Endothelial cell of umbilical vein (primary cell): ENCODE measurements at regions not wholly inside any gene's neighbourhood (a gene's known extent, or its start where the extent isn't known, plus 50 kb on each side); places are given as distances from the start of the nearest gene placed in this dataset.

Source experiments
- BruUV-seq: library from RNA; stranded (reverse); fragments of 400-500 nt; replicated peaks from 2 replicates; lab custom pipeline; 2021; lab: Mats Ljungman, UMichigan
- CTCF ChIA-PET: fragments of 300-600, 350-600 bp; sonication (Branson Sonifier 250); formaldehyde crosslinking; loops from one replicate; lab custom pipeline; 2021; ENCODE audit warnings: antibody characterized with exemption, inconsistent platforms; lab: Charles Lee
- POLR2A ChIA-PET: fragments of 300-600, 350-600 bp; sonication (Branson Sonifier 250); formaldehyde crosslinking; loops from one replicate; lab custom pipeline; 2021; ENCODE audit warnings: antibody characterized with exemption, inconsistent platforms; lab: Charles Lee
- DNase-seq: peaks from one replicate; pipeline ENCODE4 v3.0.0-alpha.2; 2011; ENCODE audit warnings: low read depth, low spot score
- FAIRE-seq: peaks from 2 replicates; lab custom pipeline; 2011; peaks lifted over from hg19 to GRCh38; lab: Jason Lieb, UNC
- H2AFZ ChIP-seq: 2 replicates; pipeline ENCODE4 v1.6.0; 2012; ENCODE audit warnings: low read depth, low read length, control low read depth, inconsistent platforms
- H3K27ac ChIP-seq: 2 replicates; pipeline ENCODE4 v1.5.1; 2011; ENCODE audit warnings: low read depth, mild to moderate bottlenecking, control low read depth, low read length, moderate library complexity; ENCODE audit not compliant: insufficient read depth
- H3K27me3 ChIP-seq, 2 experiments: 2 replicates each; pipeline versions ENCODE4 v1.6.0 to v1.6.1; 2011; ENCODE audit warnings: low read length in 2 of 2, mixed read lengths in 1 of 2; ENCODE audit not compliant: control insufficient read depth in 2 of 2, insufficient read depth in 2 of 2
- H3K36me3 ChIP-seq, 2 experiments: 2 replicates in 1 of 2; 3 replicates in 1 of 2; pipeline ENCODE4 v1.5.1; 2011; ENCODE audit warnings: low read length in 2 of 2, mild to moderate bottlenecking in 1 of 2, moderate library complexity in 1 of 2; ENCODE audit not compliant: control insufficient read depth in 2 of 2, insufficient read depth in 2 of 2; ENCODE audit errors: extremely low read depth in 1 of 2
- H3K4me1 ChIP-seq: 3 replicates; pipeline ENCODE4 v1.5.1; 2011; ENCODE audit warnings: mild to moderate bottlenecking, low read length; ENCODE audit not compliant: control insufficient read depth, insufficient read depth; ENCODE audit errors: extremely low read depth
- H3K4me2 ChIP-seq: 2 replicates; pipeline ENCODE4 v1.6.1; 2011; ENCODE audit warnings: low read length, control low read depth, mixed read lengths; ENCODE audit not compliant: insufficient read depth
- H3K4me3 ChIP-seq, 3 experiments: fragments of 200-600 bp in 1 of 3; sonication (generic), shearing (Covaris generic) in 1 of 3; replicated peaks in 1 of 3; 2 replicates each; pipeline ENCODE4 v1.5.1; 2011 to 2016; ENCODE audit warnings: control low read depth in 3 of 3, low read length in 3 of 3, mild to moderate bottlenecking in 2 of 3, inconsistent platforms in 1 of 3, low read depth in 1 of 3, moderate library complexity in 1 of 3; ENCODE audit not compliant: insufficient read depth in 1 of 3
- H3K79me2 ChIP-seq: 2 replicates; pipeline ENCODE4 v1.6.0; 2012; ENCODE audit warnings: low read length, inconsistent platforms; ENCODE audit not compliant: control insufficient read depth, insufficient read depth
- H3K9ac ChIP-seq: replicated peaks from 2 replicates; pipeline ENCODE3; 2011; ENCODE audit warnings: low read length, control low read depth; ENCODE audit not compliant: insufficient read depth; ENCODE audit errors: extremely low read depth
- H3K9me1 ChIP-seq: replicated peaks from 3 replicates; pipeline ENCODE4 v1.6.0; 2011; ENCODE audit warnings: mild to moderate bottlenecking, low read length; ENCODE audit not compliant: control insufficient read depth, insufficient read depth; ENCODE audit errors: extremely low read depth
- H3K9me3 ChIP-seq: replicated peaks from 2 replicates; pipeline ENCODE4 v1.5.1; 2012; ENCODE audit warnings: low read length, inconsistent platforms; ENCODE audit not compliant: control insufficient read depth, insufficient read depth
- H4K20me1 ChIP-seq: replicated peaks from 2 replicates; pipeline ENCODE3; 2011; ENCODE audit warnings: mild to moderate bottlenecking, low read length; ENCODE audit not compliant: control insufficient read depth, insufficient read depth; ENCODE audit errors: extremely low read depth
- EZH2 ChIP-seq: IDR thresholded peaks from 2 replicates; pipeline ENCODE4 v1.6.1; 2012; ENCODE audit warnings: borderline replicate concordance, low read depth, mild to moderate bottlenecking, moderate library complexity, low read length, inconsistent platforms; ENCODE audit not compliant: severe bottlenecking
- FOS ChIP-seq: IDR thresholded peaks from 2 replicates; pipeline ENCODE4 v1.6.1; 2011; ENCODE audit warnings: mild to moderate bottlenecking, low read length, moderate library complexity, borderline replicate concordance; ENCODE audit not compliant: insufficient read depth
- GATA2 ChIP-seq: IDR thresholded peaks from 2 replicates; pipeline ENCODE4 v1.7.0; 2011; ENCODE audit warnings: low read depth, mild to moderate bottlenecking, moderate library complexity, mixed read lengths, low read length; ENCODE audit not compliant: insufficient read length, insufficient read depth
- JUN ChIP-seq: IDR thresholded peaks from 2 replicates; pipeline ENCODE4 v1.6.1; 2011; ENCODE audit warnings: borderline replicate concordance, low read depth; ENCODE audit not compliant: insufficient read length, insufficient read depth
- MAX ChIP-seq: IDR thresholded peaks from 2 replicates; pipeline ENCODE4 v1.6.1; 2011; ENCODE audit not compliant: insufficient read depth, insufficient read length
- MYC ChIP-seq: IDR thresholded peaks from one replicate; pipeline ENCODE4 v1.6.1; 2011; ENCODE audit warnings: mild to moderate bottlenecking, low read depth, low read length
- POLR2A ChIP-seq: IDR thresholded peaks from 2 replicates; pipeline ENCODE4 v1.6.1; 2012; ENCODE audit warnings: low read depth, mild to moderate bottlenecking, control low read depth, low read length
- POLR2AphosphoS5 ChIP-seq: IDR thresholded peaks from 2 replicates; pipeline ENCODE4 v1.6.1; 2012; ENCODE audit warnings: low read depth, mild to moderate bottlenecking, control low read depth, low read length, moderate library complexity; ENCODE audit not compliant: insufficient read depth
- dilution Hi-C: fragments of 300-500 bp; cut with MboI; formaldehyde crosslinking; loops from one replicate; pipeline ENCODE4 v1.15.0; 2019; ENCODE audit warnings: low sequenced_read_pairs; ENCODE audit not compliant: extremely low pct_ligation_motif_present
- intact Hi-C: fragments of 100-400 bp; cut with micrococcal nuclease; formaldehyde crosslinking; loops from one replicate; pipeline ENCODE4 v1.10.0; 2022
- TF ChIP-seq, protein P1 (sequence below), 2 donors: IDR thresholded peaks; 1 replicate in 1 of 2; 2 replicates in 1 of 2; pipeline ENCODE4 v1.5.1; 2011; ENCODE audit warnings: low read length in 2 of 2, mild to moderate bottlenecking in 2 of 2, moderate library complexity in 2 of 2, control low read depth in 1 of 2, inconsistent platforms in 1 of 2, low read depth in 1 of 2; ENCODE audit not compliant: insufficient read depth in 1 of 2; ENCODE audit errors: extremely low read depth in 1 of 2

- no peak overlapping the region for H3K4me2 ChIP-seq
- no peaks in the 10 kb centered on the region for H4K20me1 ChIP-seq
- intact Hi-C loops (no loop called here), dilution Hi-C loops (no loop called here)
- no peak overlapping the region for H3K4me3 ChIP-seq
- FAIRE-seq (no peak), DNase-seq (no peak)
- no peaks in the 10 kb centered on the region for H3K9me1 ChIP-seq
- H3K9me3 ChIP-seq: no peaks in the 10 kb centered on the region
- ChIA-PET POLR2A (no interaction called here), CTCF (interaction anchor here (1.3 kb wide), 1 partner anchor 611 kb away, joined by 3 read pairs; no protein-coding TSS in a partner anchor)
- no peaks in the 10 kb centered on the region for H3K36me3 ChIP-seq
- TF ChIP-seq, protein P1, sequence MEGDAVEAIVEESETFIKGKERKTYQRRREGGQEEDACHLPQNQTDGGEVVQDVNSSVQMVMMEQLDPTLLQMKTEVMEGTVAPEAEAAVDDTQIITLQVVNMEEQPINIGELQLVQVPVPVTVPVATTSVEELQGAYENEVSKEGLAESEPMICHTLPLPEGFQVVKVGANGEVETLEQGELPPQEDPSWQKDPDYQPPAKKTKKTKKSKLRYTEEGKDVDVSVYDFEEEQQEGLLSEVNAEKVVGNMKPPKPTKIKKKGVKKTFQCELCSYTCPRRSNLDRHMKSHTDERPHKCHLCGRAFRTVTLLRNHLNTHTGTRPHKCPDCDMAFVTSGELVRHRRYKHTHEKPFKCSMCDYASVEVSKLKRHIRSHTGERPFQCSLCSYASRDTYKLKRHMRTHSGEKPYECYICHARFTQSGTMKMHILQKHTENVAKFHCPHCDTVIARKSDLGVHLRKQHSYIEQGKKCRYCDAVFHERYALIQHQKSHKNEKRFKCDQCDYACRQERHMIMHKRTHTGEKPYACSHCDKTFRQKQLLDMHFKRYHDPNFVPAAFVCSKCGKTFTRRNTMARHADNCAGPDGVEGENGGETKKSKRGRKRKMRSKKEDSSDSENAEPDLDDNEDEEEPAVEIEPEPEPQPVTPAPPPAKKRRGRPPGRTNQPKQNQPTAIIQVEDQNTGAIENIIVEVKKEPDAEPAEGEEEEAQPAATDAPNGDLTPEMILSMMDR (IDR thresholded peaks at IDR 0.05; ENCODE audit: extremely low read depth in 1 of 2, insufficient read depth in 1 of 2, low read depth in 1 of 2, low read length in 2 of 2): no peak
- TF ChIP-seq POLR2A (no peak), MYC (no peak), MAX (no peak), POLR2AphosphoS5 (no peak), FOS (no peak), JUN (no peak), GATA2 (no peak), EZH2 (no peak)
- no TSS peak for BruUV-seq
- H3K79me2 ChIP-seq: no peaks in the 10 kb centered on the region
- no peak overlapping the region for H2AFZ ChIP-seq
- no peak overlapping the region for H3K9ac ChIP-seq
- H3K27me3 ChIP-seq: no peaks in the 10 kb centered on the region
- no peaks in the 10 kb centered on the region for H3K4me1 ChIP-seq
- no peak overlapping the region for H3K27ac ChIP-seq
Measured at GRCh38 chr14:89651805-89652204, 234.8 kb upstream of the FOXN3 start.
